NOMO-1 treated with dmso at 0.1 percent for 144 hours (cell line): ENCODE measurements at regions not wholly inside any gene's neighbourhood (a gene's known extent, or its start where the extent isn't known, plus 50 kb on each side); places are given as distances from the start of the nearest gene placed in this dataset.

Experiments used
- DNase-seq: peaks from one replicate; lab custom pipeline; 2025; ENCODE audit not compliant: unreplicated experiment; lab: John Stamatoyannopoulos, UW

DNA sequence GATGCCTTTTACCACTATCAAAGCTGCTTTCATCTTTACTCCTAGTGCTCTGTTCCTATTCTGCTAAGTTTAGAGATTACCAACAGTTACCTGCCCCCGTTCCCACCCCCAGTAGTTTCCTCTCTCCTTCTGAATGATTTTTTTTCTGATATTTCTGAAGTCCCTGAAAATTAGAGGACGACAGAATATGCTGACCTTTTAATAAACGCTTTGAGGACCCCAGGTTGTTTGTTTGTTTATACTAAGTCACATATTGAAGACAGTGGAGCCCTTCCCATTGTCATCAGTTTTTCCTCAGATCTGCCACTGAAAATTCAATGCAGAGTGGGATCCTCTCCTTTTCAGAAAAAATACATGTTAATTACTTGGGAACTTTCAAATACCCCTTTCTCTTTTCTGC, 1039.3 kb upstream of the AGA start:
- DNase-seq = no peak

DNA sequence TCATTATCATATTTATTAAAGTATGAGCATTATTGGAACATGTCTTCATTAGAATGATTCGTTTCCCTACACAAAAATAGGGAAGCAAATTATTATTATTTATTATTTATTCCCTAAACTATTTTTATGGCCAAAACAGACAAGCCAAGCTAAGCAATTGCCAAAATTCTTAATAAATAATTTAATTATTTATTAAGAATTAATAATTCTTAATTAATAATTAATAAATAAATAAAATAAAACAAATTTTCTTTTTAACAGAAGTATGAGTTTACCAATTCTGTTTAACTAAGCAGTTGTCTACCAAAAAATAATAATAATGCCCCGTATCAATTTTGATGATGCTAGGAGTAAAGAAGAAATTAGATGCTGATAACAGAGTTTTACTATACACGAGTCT, 1080.8 kb upstream of the AGA start:
- DNase-seq = no peak

GRCh38 chr4:178535939-178536579, 1093.8 kb upstream of the AGA start:
- no peak for DNase-seq

DNA sequence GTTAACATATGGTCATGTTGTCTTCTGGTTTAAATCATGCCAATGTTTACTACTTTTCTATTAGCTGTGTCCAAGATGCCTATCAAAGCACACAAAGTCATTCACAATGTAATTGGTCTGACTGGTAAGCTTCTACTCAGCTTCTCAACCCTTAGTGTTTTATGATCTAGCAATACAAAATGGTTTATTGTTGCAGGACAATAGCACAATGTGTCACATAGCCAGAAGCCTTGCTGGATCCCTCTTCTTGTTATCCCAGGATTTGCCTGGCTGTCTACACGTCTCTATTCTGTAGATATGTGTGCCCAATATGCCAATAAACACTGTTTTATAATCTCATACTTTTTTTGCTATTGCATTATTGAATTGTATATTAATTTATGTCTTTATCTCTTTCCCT, 1111.0 kb upstream of the AGA start:
- no peak for DNase-seq

- DNase-seq = no peak
Observed at GRCh38 chr4:178554352-178554751, 1112.1 kb upstream of the AGA start.

- no peak for DNase-seq
Observed at GRCh38 chr4:178556796-178557195, 1114.6 kb upstream of the AGA start.

DNA sequence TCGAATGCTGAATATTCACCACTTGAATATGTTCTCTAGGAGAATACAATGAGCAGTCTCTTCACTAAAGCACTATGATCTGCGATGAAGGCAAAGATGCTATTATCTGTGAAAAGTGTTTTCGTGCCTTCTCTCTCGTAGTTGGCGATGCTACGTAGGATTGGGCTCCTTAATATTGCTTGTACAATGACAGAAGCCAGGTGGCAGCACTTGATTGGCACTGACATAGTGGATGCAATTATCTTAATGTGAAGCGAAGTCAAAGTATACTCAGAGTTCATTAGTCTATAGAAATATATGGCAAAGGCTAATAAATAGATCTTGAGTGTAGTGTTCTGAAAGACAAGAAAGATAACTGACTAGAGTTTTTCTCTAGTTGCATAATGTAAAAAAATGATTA, 1135.7 kb upstream of the AGA start:
- DNase-seq = no peak

- DNase-seq = peak; percentile 10
Observed at GRCh38 chr4:178595500-178596138, 1153.4 kb upstream of the AGA start.

DNA sequence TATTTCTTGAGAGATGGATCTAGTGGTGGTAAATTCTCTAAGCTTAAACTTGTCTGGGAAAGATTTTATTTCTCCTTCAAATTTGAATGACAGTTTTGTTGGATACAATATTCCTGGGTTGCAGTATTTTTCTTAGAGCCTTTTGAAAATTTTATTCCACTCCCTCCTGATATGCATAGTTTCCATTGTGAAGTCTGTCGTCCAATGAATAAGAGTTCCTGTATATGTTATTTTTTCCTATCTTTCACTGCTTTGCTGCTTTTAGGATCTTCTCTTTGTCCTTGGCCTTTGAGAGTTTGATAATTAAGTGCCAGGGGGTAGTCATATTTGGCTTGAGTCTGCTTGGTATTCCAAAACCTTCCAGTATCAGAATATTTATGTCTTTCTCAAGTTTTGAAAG, 1156.4 kb upstream of the AGA start:
- DNase-seq = no peak

DNA sequence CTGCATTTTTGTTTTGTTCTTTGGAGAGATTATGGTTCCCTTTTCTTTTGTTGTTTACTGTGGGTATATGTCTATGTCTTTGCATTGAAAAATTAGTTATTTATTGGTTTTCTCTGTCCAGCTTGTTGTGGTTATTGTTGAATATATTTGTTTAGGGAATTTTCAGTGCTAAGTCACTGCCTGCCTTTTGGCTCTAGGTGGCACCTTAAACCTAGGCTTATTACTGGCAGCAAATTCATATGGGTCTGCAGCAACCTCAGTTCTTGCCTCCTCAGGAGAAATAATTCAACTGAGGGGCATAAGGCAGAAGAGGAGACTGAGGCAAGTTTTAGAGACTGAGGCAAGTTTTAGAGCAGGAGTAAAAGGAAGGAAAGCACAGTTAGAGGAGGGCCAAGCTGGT, 1157.3 kb upstream of the AGA start:
- no peak for DNase-seq

DNA sequence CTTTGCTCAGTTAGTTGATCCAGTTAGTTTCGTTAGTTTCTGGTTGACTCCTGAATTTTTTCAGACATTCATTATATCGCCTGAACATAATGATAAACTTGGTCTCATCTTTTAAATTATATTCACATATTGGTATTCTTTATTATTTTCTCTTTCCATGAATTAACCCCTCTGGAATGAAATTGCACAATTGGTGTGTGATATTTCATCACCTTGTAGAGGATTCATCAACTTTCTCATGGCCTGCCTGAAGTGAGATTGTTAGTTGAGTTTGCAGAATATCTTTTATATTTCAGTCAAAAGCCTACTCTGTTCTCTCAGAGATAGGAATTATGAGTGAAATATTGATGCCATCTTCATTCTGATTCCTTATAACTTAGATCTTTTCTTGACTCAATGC, 1160.6 kb upstream of the AGA start:
- no peak for DNase-seq

- DNase-seq = no peak
Observed at GRCh38 chr4:178611062-178611461, 1168.8 kb upstream of the AGA start.

GRCh38 chr4:178612733-178613132, 1170.5 kb upstream of the AGA start:
- DNase-seq = no peak

GRCh38 chr4:178632415-178632814, 1190.2 kb upstream of the AGA start:
- DNase-seq = no peak

GRCh38 chr4:178633263-178633662, 1191.0 kb upstream of the AGA start:
- no peak for DNase-seq

DNA sequence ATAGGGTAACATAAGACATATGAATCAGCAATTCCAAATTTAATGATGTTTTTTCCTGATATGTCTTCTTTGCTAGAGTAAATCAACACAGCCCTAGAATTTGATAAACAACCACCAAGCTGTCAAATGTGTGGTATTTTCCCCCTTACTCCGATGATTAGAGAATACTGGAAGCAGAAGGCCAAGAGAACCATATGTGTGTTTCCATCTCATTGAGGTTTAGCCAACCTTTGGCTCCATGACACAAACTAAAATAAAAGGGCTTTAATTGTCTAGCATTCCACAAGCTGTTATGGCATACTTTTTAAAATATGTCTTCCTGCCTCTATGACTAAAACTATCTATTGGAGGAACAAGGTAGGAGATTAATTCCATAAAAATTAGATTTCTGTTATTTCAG, 1222.4 kb upstream of the AGA start:
- DNase-seq = no peak

DNA sequence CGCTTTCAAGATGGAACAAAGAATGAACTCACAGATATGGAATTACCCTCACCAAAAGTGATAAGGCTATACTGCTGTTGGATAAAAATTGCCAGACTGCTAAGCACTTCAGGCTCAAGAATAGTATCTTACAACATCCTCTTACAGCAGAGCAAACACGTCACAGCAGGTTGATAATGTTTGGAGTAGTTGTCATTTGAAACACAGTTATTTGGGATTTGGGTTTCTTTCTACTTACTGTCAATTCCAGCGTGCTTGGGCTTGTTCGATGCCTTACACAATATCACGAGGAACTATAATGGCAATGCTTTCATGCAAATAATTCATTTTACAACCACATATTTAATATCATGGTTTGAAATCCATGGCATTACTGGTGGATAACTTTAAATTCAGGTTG, 1223.7 kb upstream of the AGA start:
- DNase-seq = no peak

DNA sequence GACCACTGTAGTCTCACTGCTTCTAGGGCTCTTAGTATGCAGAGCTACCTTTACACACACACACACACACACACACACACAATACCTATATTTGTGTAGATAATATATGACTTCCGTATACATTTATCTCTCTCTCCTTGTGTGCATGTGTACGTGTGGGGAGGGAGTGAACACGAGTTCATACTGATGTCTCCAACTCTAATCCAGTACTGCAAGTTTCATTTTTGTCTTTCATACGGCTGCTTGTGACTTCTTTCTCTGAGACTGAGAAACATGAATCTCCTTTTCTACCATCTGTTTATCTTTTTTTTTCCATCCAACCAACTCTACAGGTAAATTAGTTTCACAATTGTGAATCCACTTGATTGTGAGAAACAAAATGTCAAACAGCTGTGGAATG, 1229.5 kb upstream of the AGA start:
- no peak for DNase-seq

GRCh38 chr4:178672512-178672911, 1230.3 kb upstream of the AGA start:
- no peak for DNase-seq

GRCh38 chr4:178681871-178682270, 1239.6 kb upstream of the AGA start:
- DNase-seq = no peak

GRCh38 chr4:178689926-178690325, 1247.7 kb upstream of the AGA start:
- no peak for DNase-seq

GRCh38 chr4:178693816-178694215, 1251.6 kb upstream of the AGA start:
- no peak for DNase-seq

- DNase-seq = no peak
Observed at GRCh38 chr4:178696515-178696914, 1254.3 kb upstream of the AGA start.
